Transverse colon (tissue), 4 donors: ENCODE measurements at regions not wholly inside any gene's neighbourhood (a gene's known extent, or its start where the extent isn't known, plus 50 kb on each side); places are given as distances from the start of the nearest gene placed in this dataset.

ENCODE experiments used
- DNase-seq: peaks from one replicate; pipeline ENCODE4 v3.0.0-alpha.2; 2019
- H3K27ac ChIP-seq, 4 donors: fragments of 200-600 bp; sonication (generic); 2 replicates each; pipeline ENCODE4 v1.5.1; 2016 to 2018; ENCODE audit warnings: inconsistent platforms in 4 of 4
- H3K27me3 ChIP-seq: fragments of 200-600 bp; sonication (generic); 2 replicates; pipeline ENCODE4 v1.5.1; 2017; ENCODE audit warnings: inconsistent platforms
- H3K36me3 ChIP-seq, 4 donors: fragments of 200-600 bp; sonication (generic); 2 replicates each; pipeline ENCODE4 v1.5.1; 2017 to 2019; ENCODE audit warnings: inconsistent platforms in 4 of 4
- H3K4me1 ChIP-seq, 4 donors: fragments of 200-600 bp; sonication (generic); 2 replicates each; pipeline ENCODE4 v1.5.1; 2017 to 2020; ENCODE audit warnings: inconsistent platforms in 4 of 4
- H3K4me3 ChIP-seq, 4 donors: fragments of 200-600 bp; sonication (generic); 1 replicate in 1 of 4; 2 replicates in 3 of 4; pipeline versions ENCODE4 v1.5.1 to v1.6.1; 2017 to 2019; ENCODE audit warnings: inconsistent platforms in 4 of 4
- H3K9me3 ChIP-seq, 2 donors: fragments of 200-600 bp; sonication (generic); 2 replicates each; pipeline ENCODE4 v1.5.1; 2017 to 2019; ENCODE audit warnings: inconsistent platforms in 2 of 2
- EP300 ChIP-seq: sonication (generic); formaldehyde crosslinking; IDR thresholded peaks from one replicate; pipeline ENCODE4 v1.6.1; 2017; ENCODE audit warnings: antibody characterized with exemption, low read depth
- POLR2A ChIP-seq: fragments of 450-650 bp; IDR thresholded peaks from one replicate; pipeline ENCODE4 v1.6.1; 2016; ENCODE audit warnings: antibody characterized with exemption, mild to moderate bottlenecking, moderate library complexity
- POLR2AphosphoS5 ChIP-seq, 3 donors: sonication (generic); formaldehyde crosslinking; IDR thresholded peaks; one replicate each; pipeline ENCODE4 v1.6.1; 2016; ENCODE audit warnings: antibody characterized with exemption in 3 of 3
- WGBS, 2 donors: methylation state at CpG; one replicate each; pipeline ENCODE4 v1.1.5; 2018; ENCODE audit warnings: low coverage in 1 of 2; 5-methylcytosine and 5-hydroxymethylcytosine counted together
- in situ Hi-C, 4 donors: fragments of 200-750 bp; cut with MboI; loops; one replicate each; pipeline versions ENCODE4 v1.15.0 to v1.15.1; 2017; ENCODE audit warnings: low sequenced_read_pairs in 3 of 4, low pct_ligation_motif_present in 1 of 4, low pct_unique_long_range_greater_than_20kb in 1 of 4
- intact Hi-C: fragments of 100-400 bp; cut with DNase I; formaldehyde crosslinking; loops from one replicate; pipeline ENCODE4 v1.15.1; 2023; ENCODE audit warnings: low total_unique reads
- TF ChIP-seq, protein P1 (sequence below), 5 experiments: fragments of 200-600 bp in 3 of 5; fragments of 450-650 bp in 2 of 5; sonication (generic) in 3 of 5; IDR thresholded peaks; 1 replicate in 2 of 5; 2 replicates in 3 of 5; pipeline ENCODE4 v1.5.1; 2016 to 2017; ENCODE audit warnings: antibody characterized with exemption in 5 of 5, inconsistent platforms in 3 of 5, mild to moderate bottlenecking in 2 of 5, moderate library complexity in 1 of 5

DNA sequence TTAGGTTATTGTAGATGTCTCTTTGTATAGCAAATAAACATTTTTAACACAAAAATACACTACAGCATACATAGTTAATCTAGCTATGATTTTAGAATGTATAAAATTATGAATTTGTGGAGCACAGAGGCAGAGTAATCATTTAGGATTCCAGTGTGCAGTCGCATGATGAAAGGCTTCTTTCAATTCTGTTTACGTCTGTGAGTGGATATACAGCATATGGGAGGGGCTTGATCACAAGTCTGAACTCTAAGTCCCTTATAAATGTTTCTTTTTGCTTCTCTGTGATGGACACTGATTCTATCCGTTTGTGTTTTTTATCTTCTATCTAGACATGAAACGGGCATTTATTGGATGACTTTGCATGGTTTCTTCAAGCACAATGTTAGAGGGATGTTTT lies 1239.6 kb upstream of the AGA start:
- intact Hi-C loops = no loop called here
- 50 to 53% methylated on average over 4 of the region's 4 CpGs for WGBS, 2 donors
- H3K27me3 ChIP-seq = no peaks in the 10 kb centered on the region
- no peaks in the 10 kb centered on the region for H3K4me1 ChIP-seq
- H3K9me3 ChIP-seq = no peaks in the 10 kb centered on the region
- DNase-seq = no peak
- no peak overlapping the region for H3K27ac ChIP-seq
- TF ChIP-seq, protein P1, sequence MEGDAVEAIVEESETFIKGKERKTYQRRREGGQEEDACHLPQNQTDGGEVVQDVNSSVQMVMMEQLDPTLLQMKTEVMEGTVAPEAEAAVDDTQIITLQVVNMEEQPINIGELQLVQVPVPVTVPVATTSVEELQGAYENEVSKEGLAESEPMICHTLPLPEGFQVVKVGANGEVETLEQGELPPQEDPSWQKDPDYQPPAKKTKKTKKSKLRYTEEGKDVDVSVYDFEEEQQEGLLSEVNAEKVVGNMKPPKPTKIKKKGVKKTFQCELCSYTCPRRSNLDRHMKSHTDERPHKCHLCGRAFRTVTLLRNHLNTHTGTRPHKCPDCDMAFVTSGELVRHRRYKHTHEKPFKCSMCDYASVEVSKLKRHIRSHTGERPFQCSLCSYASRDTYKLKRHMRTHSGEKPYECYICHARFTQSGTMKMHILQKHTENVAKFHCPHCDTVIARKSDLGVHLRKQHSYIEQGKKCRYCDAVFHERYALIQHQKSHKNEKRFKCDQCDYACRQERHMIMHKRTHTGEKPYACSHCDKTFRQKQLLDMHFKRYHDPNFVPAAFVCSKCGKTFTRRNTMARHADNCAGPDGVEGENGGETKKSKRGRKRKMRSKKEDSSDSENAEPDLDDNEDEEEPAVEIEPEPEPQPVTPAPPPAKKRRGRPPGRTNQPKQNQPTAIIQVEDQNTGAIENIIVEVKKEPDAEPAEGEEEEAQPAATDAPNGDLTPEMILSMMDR (IDR thresholded peaks at IDR 0.05) = no peak
- TF ChIP-seq POLR2AphosphoS5 (IDR thresholded peaks at IDR 0.05) = no peak
- TF ChIP-seq EP300 = no peak
- in situ Hi-C loops = no loop called here
- no peaks in the 10 kb centered on the region for H3K36me3 ChIP-seq
- H3K4me3 ChIP-seq = no peak overlapping the region

DNA sequence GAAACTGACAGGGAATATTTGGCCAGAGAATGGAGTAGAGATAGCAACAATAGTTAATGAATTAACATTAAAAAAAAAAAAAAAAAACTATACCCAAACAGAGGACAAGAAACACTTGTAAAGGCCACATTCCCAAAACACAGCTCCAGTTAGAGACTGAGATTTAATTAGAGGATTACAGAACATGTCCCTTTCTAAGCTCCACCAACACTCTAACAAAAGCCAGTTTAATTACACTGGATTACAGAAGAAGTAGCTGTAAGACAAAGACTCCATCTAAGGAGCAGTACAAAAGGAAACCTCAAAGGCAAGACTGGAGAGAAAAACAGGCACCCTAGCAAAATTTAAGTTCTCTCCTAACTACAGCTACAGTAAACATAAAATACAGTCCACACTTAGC lies 1247.7 kb upstream of the AGA start:
- H3K9me3 ChIP-seq = no peaks in the 10 kb centered on the region
- no peaks in the 10 kb centered on the region for H3K27me3 ChIP-seq
- no peak for DNase-seq
- H3K4me1 ChIP-seq = peaks cover 0 to 3% (median 0%) of the 10 kb centered on the region in 4 donors
- no peak overlapping the region for H3K4me3 ChIP-seq
- no peaks in the 10 kb centered on the region for H3K36me3 ChIP-seq
- no peak overlapping the region for H3K27ac ChIP-seq
- intact Hi-C loops (no loop called here), in situ Hi-C loops (no loop called here)
- no peak for TF ChIP-seq EP300
- no peak for TF ChIP-seq POLR2AphosphoS5 (IDR thresholded peaks at IDR 0.05)
- TF ChIP-seq, protein P1 (IDR thresholded peaks at IDR 0.05) = no peak
- no peak for TF ChIP-seq POLR2A

DNA sequence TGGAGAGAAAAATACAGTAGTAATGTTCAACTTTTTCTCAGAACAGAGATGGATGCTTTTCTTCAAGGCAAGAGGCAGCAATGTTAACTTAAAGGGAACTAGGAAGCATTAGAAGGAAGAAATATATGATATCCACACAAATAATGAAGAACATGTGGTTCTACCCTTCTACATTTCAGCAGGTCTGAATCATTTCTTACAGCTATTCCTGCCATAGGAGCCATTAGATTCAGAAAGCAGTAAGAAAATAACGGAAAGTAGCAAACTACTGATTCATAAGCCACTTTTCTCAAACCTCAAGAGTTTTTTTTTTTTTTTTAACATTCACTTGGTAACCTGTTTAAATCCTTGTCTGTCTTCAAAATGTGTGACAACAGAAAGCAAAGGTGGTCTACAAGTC lies 1251.6 kb upstream of the AGA start:
- Histone ChIP-seq H3K27me3 (no peaks in the 10 kb centered on the region), H3K27ac (no peak overlapping the region), H3K4me3 (no peak overlapping the region), H3K9me3 (no peaks in the 10 kb centered on the region), H3K36me3 (no peaks in the 10 kb centered on the region), H3K4me1 (peaks cover 0 to 3% (median 0%) of the 10 kb centered on the region in 4 donors)
- WGBS, 2 donors = 79 to 92% methylated on average over 1 of the region's 1 CpG
- DNase-seq = no peak
- TF ChIP-seq, protein P1 (IDR thresholded peaks at IDR 0.05) = no peak
- no peak for TF ChIP-seq POLR2AphosphoS5 (IDR thresholded peaks at IDR 0.05)
- TF ChIP-seq EP300 = no peak
- no peak for TF ChIP-seq POLR2A
- intact Hi-C loops (no loop called here), in situ Hi-C loops (no loop called here)

DNA sequence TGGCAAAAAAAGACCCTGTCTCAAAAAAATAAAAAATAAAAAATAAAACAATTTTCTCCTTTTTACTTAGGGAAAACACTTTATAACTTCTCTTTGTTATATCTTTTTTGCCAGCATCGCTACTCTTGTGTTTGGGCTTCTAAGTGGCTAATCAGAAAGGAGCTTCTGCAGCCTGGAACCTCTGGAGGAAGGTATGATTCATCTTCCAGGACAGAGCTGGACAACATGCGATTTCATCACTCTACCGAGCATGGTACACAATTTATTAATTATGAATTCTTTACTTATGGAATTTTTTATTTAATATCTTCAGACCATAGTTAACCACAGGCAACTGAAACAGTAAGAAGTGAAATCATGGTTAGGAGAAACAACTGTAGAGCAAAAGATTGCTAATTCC lies 1254.3 kb upstream of the AGA start:
- TF ChIP-seq POLR2AphosphoS5 (IDR thresholded peaks at IDR 0.05) (no peak), EP300 (no peak), POLR2A (no peak)
- TF ChIP-seq, protein P1 (IDR thresholded peaks at IDR 0.05) = no peak
- Histone ChIP-seq H3K9me3 (no peaks in the 10 kb centered on the region), H3K27me3 (no peaks in the 10 kb centered on the region), H3K36me3 (no peaks in the 10 kb centered on the region), H3K27ac (no peak overlapping the region), H3K4me1 (peaks cover 0 to 3% (median 0%) of the 10 kb centered on the region in 4 donors), H3K4me3 (no peak overlapping the region)
- no peak for DNase-seq
- WGBS, 2 donors = 70 to 85% methylated on average over 3 of the region's 3 CpGs
- in situ Hi-C loops = no loop called here
- intact Hi-C loops = no loop called here
